ENCODE measurements at regions not wholly inside any gene's neighbourhood (a gene's known extent, or its start where the extent isn't known, plus 50 kb on each side); places are given as distances from the start of the nearest gene placed in this dataset.
A peak's percentile ranks its signal among the peaks of the same experiment; 100 is the strongest.

DNA sequence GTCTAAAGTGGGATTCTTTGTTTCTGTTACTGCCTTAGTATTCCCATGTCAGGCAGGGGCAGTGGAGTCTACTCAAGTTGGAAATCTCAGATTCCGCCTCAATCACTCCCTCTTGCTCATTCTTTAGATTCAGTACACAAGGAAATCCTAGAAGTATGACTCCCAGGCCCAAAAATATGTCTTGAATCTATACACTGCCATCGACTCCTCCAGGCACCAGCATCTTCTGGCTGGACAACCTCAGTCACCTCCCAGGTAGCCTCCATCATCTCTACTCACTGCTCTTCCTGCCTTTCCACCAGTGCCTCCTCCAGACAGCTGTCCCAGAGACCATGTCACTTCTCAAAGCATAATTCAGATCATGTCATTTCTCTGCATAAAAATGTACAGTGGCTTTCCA is 329.9 kb downstream of the CDC5L start:
- no peak for DNase-seq

DNA sequence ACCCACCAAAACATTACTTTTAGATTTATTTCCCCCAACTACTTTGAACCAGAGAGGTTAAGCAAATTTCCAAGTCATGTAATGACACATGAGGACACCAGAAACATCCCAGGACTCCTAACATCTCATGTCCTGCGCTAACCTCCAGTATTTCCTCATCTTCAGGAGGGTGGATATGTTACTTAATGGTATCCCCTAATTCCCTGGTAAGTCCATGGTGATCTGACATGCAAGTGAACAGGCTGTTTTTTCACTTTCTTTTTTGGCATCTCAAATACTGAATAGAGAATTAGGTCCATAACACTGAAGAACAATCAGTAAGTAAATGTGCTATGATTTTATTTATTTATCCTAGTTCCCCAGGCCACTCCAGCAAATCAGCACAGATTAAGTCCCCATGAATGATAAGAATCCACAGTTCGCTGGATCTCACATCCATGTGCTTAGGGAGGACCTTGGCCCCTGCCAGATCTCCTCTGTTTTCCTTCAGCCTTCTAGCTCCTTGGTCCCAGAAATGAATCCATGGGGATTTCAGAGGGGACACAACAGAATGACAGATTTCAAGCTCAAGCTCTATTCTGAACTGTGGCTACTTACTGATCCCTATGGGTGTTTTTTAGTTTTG is 334.6 kb downstream of the CDC5L start:
- DNase-seq, result no peak

DNA sequence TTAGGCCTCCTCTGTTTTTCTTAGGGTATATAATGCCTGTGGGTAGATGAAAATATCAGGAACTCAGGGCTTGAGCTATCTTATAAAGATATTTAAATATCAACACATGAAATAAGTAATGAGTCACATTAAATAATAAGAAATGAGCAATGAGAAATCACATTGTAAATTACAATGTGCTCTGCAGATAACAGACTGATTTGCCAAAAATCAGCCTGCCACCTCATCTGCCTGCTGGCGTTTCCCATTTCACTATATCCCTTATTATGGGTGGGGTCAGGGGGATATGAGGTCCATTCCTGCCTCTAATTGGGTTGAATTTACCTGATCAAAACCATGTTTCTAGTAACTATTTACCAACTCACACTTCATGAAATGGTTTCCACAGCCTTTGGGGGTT is 335.2 kb downstream of the CDC5L start:
- DNase-seq, result no peak

DNA sequence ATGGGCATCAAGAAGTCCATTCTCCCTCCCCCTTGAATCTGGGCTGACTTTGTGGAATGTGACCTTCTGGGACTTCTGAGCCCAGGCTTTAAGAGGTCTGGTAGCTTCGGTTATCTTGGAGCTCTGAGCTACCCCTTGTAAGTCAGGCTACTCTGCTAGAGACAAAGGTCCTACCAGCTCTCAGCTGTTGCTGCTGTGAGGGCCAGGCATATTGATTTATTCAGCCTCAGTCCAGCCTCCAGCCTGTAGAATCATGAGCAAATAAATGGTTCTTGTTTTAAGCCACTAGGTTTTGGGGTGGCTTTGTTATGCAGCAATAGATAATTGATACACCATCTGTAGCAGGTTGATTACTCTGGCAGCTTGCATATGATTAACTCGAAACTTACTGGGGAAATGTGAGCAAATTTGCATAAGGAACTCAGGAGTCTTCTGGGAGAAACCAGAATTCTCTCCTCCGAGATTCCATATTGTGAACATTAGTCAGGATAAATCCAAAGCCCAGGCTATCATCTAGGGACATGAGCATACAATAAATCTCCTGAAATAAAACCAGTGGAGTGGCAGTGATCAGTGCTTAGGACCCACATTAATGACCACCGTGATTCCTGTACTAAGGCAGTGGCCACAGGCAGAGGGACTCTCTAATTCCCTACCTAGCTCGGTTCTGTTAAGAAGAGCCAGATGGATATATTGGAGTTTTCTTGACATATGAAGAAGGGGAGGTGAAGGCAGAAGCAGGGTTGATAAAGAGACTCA is 336.1 kb downstream of the CDC5L start:
- no peak for DNase-seq

DNA sequence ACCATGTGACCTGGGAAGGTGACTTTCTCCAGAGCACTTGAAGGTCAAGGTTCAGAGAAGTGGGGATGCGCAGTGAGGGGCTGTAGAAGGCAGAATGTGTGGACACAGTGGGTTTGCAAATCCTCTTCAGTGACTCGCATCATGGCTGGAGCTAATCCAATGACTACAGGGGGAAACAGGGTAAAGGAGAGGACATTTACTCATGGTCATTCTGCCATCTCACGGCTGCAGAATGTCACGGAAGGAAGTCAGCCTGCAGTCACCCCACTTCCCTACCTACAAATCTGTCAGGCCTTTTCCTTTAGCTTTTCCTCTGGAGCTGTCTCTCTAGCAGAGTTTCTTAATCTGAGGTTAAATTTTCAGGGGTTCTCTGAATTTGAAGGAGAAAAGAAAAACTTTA is 337.6 kb downstream of the CDC5L start:
- no peak for DNase-seq

DNA sequence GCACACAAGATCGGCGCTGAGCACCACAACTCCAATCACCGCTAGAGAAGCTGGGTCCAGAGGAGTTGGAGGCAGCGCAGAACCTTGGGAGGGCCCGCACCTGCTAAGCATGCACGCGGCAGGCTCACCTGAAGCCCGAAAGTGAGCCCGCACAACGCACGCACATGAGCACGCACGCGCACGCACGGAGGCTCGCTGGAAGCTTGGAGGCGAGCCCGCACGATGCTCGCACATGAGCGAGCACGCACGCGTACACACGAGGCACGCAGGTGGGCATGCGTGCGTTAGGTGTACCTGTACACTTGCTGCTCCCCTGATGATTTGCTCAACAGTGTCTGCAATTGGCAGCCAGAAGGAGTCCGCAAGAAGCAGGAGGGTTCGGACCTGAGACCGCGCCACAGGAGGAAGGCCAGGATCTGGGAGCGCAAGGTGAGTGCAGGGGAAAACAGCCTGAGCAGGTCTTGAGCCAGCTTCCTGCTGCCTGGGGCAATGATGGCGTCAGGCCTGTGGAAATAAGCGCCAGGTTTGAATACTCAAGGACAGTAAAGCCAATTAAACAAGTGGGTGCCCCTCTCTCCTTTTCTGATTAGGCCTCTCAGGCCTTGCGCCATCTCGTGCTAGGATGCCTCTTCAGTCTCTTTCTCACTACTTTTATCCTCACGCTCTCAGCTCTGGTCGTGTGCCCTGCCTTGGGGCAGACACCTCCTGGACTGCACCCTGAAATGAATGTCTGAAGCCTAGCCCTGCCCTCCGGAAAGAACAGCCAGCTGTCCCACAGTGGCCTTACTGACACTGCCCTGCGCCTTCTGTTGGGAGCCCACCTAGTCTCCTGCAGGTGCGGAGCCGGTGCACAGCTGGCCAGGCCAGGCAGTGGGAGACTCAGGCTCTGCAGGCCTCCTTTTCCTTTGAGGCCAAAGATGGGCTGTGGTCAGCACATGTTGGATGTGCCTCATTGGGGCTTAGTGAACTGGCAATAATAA is 340.4 kb downstream of the CDC5L start:
- DNase-seq, result no peak

DNA sequence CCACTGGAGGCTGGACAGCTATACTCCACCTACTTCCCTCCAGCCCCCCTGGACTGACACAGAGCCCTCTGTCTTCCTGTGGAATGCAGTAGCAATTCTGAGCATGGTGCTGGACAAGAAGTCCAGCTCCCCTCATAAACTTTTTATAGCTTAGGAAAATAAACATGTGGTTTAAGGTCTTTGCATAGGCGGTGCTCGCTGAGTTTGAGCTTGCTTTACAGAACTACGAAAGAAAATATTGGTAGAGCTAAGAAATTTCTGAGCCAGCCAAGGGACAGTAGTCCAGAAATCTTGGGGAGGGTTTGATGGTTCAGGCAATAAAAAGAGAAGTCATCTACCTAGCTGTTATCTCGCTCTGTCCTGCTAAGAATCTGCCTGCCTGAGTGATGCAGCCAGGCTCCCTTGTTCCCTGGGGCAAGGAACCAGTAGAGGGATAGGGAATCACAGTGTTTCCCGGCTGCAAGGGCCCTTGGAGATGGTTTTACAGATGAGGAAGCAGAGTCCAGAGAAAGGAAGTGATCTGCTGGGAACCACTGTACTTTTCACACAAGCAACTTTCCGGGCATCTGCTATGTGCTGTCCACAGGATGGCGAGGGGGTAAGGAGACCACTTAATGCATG is 343.4 kb downstream of the CDC5L start:
- peak; percentile 35 for DNase-seq

DNA sequence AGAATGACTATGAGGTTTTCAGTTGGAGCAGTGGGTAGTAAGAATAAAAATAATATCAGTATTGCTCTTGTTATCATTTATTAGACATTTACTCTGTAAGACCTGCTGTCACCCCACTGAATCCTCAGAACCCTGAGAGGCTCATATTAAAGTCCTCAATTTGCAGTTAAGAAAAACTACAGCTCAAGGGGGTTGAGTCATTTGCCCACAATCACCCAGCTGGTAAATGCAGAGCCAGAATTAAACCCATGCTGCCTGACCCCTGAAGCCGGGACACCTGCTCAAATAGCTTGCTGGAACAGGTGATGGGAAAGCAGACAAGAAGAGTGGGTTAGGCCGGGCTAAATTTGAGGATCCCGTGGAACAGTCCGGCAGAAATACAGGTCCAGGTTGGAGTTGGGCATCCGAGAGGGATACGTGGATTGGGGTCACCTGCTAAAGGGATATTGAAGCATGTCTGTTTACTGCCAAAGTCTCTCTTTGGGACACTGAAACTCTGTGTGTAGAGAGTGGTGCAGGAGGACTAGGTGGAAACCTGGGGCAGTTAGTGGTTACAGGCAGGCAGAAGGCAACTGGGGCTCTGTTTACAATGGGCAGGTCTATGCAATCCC is 344.1 kb downstream of the CDC5L start:
- DNase-seq, result no peak

DNA sequence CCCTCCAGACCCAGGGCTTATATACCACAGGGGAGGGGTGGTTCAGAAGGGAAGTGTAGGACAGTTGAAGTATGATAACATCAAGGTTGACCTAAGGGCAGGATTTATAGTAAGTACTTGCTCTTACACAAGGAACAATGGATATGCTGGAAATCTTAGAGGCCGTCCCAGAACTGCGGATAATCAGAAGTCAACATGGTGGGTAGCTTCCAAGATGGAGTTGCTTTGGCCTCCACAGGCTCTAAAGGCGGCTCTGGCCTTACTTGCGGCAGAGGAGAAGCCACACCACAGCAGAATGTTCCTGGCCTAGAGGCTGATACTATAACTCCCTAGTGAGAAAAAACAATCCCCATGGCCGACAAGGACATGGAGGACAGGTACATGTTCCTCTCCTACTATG is 344.7 kb downstream of the CDC5L start:
- DNase-seq, result no peak

DNA sequence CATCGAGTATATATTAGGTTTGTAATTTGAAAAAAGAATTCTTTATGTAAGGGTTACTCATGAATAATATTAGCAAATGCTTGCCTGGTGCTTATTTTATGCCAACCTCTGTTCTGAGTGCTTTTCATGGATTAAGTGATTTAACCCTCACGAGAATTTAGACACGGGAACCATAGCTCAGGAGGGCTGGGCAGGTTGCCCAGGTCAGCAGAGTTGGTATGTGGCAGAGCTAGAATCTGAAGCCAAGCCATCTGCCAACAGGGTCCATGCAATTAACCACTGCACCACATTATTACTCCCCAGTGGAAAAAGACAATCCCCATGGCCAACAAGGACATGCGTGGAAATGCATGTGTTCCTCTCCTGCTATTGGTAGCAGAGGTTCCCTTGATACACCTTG is 345.6 kb downstream of the CDC5L start:
- no peak for DNase-seq

DNA sequence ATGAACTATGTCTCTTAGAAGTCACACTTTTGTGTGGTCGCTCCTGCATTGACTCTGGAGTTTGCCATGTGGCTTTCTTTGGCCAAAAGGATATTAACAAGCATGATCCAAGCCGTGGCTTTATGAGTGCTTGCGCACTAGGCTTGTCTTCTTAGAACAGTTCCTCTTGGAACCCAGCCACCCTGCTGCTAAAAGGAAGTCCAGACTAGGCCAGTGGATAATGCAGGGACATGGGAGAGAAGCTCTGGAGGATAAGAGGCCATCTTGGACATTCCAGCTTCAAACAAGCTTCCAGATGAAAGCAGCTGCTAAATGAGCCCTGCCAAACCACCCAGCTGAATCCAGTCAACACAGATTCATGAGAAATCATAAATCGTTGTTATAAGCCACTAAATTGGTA is 346.4 kb downstream of the CDC5L start:
- DNase-seq, result no peak

DNA sequence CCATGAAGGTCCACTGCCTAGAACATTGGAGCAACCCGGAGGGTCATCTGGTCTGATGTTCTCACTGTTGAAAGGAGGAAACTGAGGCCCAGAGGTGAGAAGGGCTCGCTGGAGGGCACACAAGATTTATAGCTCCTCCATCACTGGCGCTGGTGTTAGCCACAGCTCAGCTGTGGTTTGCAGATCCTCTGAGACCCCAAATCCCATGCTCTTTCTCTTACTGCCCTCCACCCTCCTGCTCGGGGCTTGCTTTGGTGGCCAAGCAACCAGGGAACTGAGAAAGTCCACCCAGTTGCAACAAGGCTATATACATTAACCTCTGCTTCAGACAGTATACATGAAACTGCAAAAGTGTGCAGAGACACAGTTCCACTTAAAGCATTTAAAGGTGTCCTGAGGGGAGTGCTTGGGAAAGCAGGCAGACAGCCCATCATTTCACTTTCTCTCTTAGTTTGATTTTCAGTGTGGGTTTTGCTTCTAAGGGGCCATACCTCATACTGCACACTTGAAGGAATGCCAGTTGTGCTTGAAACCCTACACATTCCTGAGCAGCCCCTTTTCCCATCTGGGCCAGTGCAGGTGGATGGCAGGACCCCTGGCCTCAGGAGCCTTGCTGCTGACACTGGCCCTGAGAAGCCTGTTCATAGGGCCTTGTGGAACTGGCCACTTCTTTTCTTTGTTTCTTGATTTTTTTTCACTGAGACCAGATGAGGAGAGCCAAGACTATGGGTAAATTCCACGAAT is 347.6 kb downstream of the CDC5L start:
- no peak for DNase-seq

DNA sequence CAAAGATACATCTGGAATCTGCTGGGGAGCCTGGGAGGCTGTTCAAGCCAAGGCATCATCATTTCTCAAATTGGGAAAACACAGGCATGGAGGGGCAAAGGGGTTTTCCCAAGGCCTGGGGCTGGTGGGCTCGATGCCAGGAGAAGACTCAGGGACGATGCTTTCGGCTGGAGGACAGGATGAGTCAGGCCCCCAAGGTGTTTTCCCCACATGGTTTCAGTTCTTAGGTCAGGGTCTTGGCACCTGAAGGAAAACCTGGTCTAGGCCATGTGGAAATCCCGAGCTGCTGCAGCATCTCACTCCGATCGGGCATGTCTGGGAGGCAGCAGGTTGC is 348.1 kb downstream of the CDC5L start:
- DNase-seq, result no peak

DNA sequence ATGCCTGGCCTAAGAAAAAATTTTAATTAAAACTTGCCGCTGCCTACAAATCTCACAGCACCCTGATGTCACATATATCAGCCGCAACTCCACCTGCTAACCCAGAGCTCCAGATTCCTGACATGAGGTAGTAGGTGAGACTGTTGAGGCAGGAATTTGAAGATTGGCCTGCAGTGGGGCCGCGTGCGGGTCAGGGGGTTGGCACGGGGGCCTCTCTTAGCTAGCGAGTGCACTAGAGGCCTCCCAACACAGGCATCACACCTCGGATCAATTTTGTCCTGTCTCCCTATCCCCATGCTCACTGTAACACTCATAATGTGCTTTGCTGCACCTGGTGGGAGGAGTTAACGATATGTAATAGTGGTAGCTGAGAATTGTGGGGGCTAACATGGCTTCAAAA is 349.8 kb downstream of the CDC5L start:
- no peak for DNase-seq

DNA sequence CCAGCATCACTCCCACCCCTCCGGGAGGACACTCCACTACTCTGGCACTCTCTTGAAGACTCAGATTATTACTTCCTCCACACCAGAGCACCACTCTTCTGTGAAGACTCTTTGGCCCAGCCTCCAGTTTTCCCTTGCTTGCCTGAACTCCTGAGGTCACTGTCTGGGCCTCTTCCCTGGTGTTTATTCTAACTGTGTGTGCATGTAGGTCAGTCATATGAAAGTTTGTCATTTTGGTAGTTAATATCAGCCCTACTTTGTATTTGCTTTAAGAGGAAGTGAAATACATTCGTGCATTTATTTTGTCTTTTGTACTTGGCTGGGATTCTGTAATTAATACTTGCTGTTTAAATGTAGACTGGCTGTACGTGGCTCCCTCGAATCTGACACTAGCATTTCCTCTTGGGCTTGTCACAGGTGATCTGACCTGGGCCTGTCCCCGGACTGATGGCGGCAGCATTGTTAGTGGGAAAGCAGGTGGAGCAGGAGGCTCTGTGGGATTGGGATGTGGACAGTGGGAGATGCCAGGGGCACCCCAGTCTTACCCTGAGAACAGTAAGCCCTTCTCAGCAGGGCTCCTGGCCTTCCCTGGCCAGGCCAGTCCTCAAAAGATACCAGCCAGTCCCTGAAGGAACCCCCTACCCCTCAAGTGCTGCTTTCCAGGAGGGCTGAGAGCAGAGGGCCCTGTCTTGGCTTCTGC is 350.5 kb downstream of the CDC5L start:
- no peak for DNase-seq

DNA sequence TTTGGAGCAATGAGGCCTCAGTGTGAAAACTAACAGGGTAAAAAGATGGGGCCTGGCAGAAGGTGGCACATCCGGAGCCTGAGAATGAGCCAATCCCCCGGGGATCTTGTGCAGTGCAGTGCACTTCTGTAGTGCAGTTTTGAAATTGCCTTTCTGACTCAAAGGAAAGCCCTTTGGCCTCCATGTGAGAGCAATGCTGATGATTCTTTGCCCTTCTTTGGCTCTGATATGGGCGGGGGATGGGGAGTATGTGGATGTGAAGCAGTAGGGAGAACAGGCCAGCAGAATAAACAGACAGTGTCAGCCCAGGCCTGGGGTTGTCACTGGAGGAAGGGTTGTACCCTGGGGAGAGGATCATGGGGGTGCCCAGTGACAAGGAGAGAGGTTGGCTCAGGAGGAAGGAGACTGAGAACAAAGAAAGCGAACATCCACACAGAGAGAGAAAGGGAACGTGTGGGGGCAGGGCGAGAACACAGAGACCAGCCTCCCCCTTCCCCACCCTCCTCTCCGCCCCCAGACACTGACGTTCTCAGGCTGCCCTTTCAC is 351.2 kb downstream of the CDC5L start:
- peak; percentile 31 for DNase-seq

DNA sequence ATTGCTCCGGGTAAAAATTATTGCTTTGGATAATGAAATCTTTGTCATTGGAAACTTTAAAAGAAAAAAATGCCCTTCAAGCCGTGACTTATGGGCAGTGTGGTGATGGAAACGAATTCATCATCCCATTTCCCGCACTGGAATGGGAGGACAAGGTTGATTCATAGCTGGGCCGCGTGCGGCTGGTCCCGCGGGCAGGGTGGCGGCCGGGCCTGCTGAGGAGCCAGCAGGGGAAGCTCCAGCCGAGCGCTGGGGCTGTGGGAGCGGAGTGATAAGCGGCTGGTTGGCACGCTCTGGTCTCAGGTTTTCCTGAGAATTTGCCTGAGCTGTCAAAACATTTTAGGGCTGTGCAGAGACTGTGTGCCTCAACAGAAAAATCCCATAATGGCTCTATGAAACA is 351.7 kb downstream of the CDC5L start:
- no peak for DNase-seq

DNA sequence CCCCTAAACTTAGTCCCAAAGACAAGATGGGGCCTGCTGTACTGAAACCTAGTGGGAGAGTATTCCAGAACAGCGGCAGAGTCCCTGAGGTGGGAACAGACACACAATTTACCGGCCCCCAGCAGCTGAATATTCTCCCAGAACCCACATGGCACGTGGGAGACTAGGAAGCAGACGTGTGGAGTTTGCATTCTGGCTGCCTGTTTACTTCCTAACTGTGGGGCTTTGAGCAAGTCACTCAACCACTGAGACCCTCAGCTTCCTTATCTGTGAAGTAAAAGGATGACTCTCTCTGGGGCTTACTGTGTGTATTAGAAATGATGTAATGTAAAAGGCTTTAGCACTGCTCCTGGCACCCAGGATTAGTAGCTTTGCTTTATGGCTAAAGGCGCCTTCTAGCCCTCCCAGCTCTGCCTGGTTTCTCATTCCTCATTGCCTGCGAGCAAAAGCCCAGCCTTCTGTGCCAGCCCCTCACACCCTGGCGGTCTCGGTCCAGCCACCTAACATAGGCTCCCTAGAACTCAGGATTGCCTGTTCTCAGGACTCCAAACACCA is 353.1 kb downstream of the CDC5L start:
- DNase-seq, result no peak

DNA sequence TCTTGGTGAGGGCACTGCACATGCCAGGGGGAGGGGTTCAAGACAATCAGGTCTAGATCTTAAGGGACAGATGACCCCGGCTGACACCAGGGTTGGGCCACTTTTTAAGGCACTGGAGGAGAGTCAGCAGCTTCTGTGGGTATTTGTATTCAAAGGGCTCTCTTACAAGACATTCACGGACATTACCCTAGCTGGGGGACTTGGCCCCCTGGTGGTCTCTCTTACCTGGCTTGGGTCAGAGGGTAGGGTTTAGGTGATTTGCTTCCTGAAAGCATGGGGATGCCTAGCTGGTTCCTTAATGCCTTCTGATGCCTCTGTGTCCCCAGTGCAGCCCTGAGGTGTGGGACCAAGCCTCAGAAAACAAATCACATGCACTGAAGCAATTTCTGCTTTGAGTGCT is 354.7 kb downstream of the CDC5L start:
- no peak for DNase-seq

DNA sequence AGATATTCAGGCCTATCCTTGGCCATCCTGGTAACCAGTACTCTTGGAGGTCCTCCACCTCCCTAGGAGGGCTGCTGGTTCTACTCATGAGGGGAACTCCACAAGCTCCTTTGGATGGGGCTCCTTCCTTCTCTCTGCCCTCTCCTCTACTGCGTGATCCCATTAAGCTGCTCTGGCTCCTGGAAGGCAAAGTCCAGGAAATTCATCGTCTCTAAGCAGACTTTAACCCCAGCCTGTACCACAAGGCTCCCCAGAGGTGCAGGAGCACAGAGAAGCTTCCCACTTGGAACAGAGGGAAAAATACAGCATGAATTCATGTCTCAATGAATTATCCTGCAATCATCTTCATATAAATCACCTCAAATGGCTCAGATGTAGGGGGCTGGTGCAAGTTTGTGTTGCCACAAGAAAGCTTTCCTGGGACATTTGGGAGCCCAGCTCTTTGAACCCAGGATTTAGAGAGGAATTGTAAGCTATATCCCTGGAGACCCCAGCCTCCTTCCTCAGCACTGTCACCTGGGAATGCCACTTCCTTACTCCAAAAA is 355.4 kb downstream of the CDC5L start:
- no peak for DNase-seq

Measured in right kidney (tissue), 1 donor.